ENCODE measurements at regions not wholly inside any gene's neighbourhood (a gene's known extent, or its start where the extent isn't known, plus 50 kb on each side); places are given as distances from the start of the nearest gene placed in this dataset.

GRCh38 chr15:53203454-53203853 is 413.3 kb upstream of the ONECUT1 start:
- Histone ChIP-seq H3K4me1 (no peaks in the 10 kb centered on the region), H3K27ac (no peak overlapping the region), H3K27me3 (no peaks in the 10 kb centered on the region), H3K9me3 (no peaks in the 10 kb centered on the region), H3K4me3 (replicated peaks in 1 of 3) (no peak overlapping the region), H3K36me3 (no peaks in the 10 kb centered on the region)
- peak in 1 of 2 donors; percentile 3 for DNase-seq
- TF ChIP-seq CTCF (IDR thresholded peaks at IDR 0.05), result no peak
- no peak for TF ChIP-seq POLR2A (IDR thresholded peaks at IDR 0.05)
- 54 to 56% methylated on average over 4 of the region's 4 CpGs for WGBS, 2 donors
- intact Hi-C loops (cut with DNase I), result no loop called here

GRCh38 chr15:53202876-53203275 is 412.7 kb upstream of the ONECUT1 start:
- Histone ChIP-seq H3K27ac (no peak overlapping the region), H3K4me1 (no peaks in the 10 kb centered on the region), H3K4me3 (replicated peaks in 1 of 3) (no peak overlapping the region), H3K36me3 (no peaks in the 10 kb centered on the region), H3K27me3 (no peaks in the 10 kb centered on the region), H3K9me3 (no peaks in the 10 kb centered on the region)
- intact Hi-C loops (cut with DNase I), result no loop called here
- 64 to 65% methylated on average over 1 of the region's 1 CpG for WGBS, 2 donors
- no peak for TF ChIP-seq CTCF (IDR thresholded peaks at IDR 0.05)
- DNase-seq, result no peak

- WGBS, 2 donors, result 4 to 6% methylated on average over 22 to 23 of the region's 23 CpGs
- Histone ChIP-seq H3K36me3 (no peaks in the 10 kb centered on the region), H3K27ac (no peak overlapping the region), H3K4me3 (replicated peaks in 1 of 3) (no peak overlapping the region), H3K27me3 (no peaks in the 10 kb centered on the region), H3K9me3 (no peaks in the 10 kb centered on the region), H3K4me1 (no peaks in the 10 kb centered on the region)
- intact Hi-C loops (cut with DNase I), result no loop called here
- no peak for TF ChIP-seq POLR2A (IDR thresholded peaks at IDR 0.05)
- peak; percentile 53 to 84 (median 73) for TF ChIP-seq CTCF (IDR thresholded peaks at IDR 0.05)
- DNase-seq, result peak; percentile 54 to 63
These were observed 407.3 kb upstream of the ONECUT1 start for GRCh38 chr15:53197426-53197839.

GRCh38 chr15:53196788-53197187 is 406.7 kb upstream of the ONECUT1 start:
- Histone ChIP-seq H3K27ac (no peak overlapping the region), H3K27me3 (no peaks in the 10 kb centered on the region), H3K4me1 (no peaks in the 10 kb centered on the region), H3K4me3 (replicated peaks in 1 of 3) (no peak overlapping the region), H3K9me3 (no peaks in the 10 kb centered on the region), H3K36me3 (no peaks in the 10 kb centered on the region)
- TF ChIP-seq POLR2A (IDR thresholded peaks at IDR 0.05) (no peak), CTCF (IDR thresholded peaks at IDR 0.05) (no peak)
- WGBS, 2 donors, result 52 to 54% methylated on average over 11 of the region's 11 CpGs
- intact Hi-C loops (cut with DNase I), result no loop called here
- DNase-seq, result no peak

GRCh38 chr15:53196242-53196641 is 406.1 kb upstream of the ONECUT1 start:
- Histone ChIP-seq H3K27ac (no peak overlapping the region), H3K27me3 (no peaks in the 10 kb centered on the region), H3K9me3 (no peaks in the 10 kb centered on the region), H3K36me3 (no peaks in the 10 kb centered on the region), H3K4me3 (replicated peaks in 1 of 3) (no peak overlapping the region), H3K4me1 (no peaks in the 10 kb centered on the region)
- DNase-seq, result no peak
- 25 to 28% methylated on average over 5 of the region's 5 CpGs for WGBS, 2 donors
- no peak for TF ChIP-seq POLR2A (IDR thresholded peaks at IDR 0.05)
- intact Hi-C loops (cut with DNase I), result no loop called here

- no peak overlapping the region for H3K4me3 ChIP-seq (replicated peaks in 1 of 3)
- TF ChIP-seq CTCF (IDR thresholded peaks at IDR 0.05) (no peak), POLR2A (IDR thresholded peaks at IDR 0.05) (no peak)
- H3K36me3 ChIP-seq, result no peaks in the 10 kb centered on the region
- H3K27ac ChIP-seq, result no peak overlapping the region
- no peaks in the 10 kb centered on the region for H3K9me3 ChIP-seq
- no peaks in the 10 kb centered on the region for H3K27me3 ChIP-seq
- 53 to 54% methylated on average over 2 of the region's 2 CpGs for WGBS, 2 donors
- DNase-seq, result no peak
- H3K4me1 ChIP-seq, result no peaks in the 10 kb centered on the region
- intact Hi-C loops (cut with DNase I), result no loop called here
These were observed 403.0 kb upstream of the ONECUT1 start for GRCh38 chr15:53193149-53193548.
